ENCODE measurements at regions not wholly inside any gene's neighbourhood (a gene's known extent, or its start where the extent isn't known, plus 50 kb on each side); places are given as distances from the start of the nearest gene placed in this dataset.

- TF ChIP-seq CTCF (IDR thresholded peaks at IDR 0.05; ENCODE audit: insufficient read depth, low read depth, low read length): no peak
- no peak for TF ChIP-seq EZH2 (IDR thresholded peaks at IDR 0.05; ENCODE audit: insufficient read depth, low read length)
These were observed 1539.7 kb upstream of the ACVR2A start for GRCh38 chr2:146305164-146305563.

Measured in astrocyte (in vitro differentiated cells and primary cell).